ENCODE measurements at regions not wholly inside any gene's neighbourhood (a gene's known extent, or its start where the extent isn't known, plus 50 kb on each side); places are given as distances from the start of the nearest gene placed in this dataset.

DNA sequence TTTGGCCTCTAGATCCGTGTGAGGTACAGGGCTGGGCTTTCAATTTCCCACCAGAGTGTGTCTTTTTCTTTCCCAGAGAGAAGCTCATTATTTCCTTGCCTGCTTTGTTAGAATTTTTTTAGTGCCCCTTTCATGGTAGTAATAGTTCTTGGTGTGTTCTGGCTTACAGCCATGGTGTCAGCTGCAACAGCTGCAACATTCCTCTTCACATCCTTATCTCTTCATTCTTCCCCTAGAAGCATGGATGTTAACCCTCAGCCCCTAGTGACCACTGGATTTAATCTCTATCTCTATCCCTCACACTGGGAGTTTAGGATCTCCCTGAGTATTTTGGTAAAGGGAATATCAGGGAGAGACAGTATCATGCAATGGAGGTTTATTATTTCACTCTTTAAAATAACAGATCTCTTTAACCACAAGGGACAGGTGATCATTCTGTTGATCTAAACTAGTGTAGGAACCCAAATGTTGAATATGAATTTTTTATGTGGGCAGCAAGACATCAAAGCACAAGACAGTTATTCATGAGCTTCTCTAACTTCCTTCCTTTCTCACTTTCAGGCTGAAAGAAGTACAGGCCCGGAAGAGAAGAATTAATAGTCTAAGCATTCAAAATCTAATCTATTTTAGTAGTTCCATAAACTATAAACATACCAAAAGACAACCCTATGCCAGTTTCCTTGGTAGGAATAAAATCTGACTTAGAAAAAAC, 160.2 kb downstream of the FAM170A start:
- no peak for DNase-seq (ENCODE audit: low read depth, low spot score)

DNA sequence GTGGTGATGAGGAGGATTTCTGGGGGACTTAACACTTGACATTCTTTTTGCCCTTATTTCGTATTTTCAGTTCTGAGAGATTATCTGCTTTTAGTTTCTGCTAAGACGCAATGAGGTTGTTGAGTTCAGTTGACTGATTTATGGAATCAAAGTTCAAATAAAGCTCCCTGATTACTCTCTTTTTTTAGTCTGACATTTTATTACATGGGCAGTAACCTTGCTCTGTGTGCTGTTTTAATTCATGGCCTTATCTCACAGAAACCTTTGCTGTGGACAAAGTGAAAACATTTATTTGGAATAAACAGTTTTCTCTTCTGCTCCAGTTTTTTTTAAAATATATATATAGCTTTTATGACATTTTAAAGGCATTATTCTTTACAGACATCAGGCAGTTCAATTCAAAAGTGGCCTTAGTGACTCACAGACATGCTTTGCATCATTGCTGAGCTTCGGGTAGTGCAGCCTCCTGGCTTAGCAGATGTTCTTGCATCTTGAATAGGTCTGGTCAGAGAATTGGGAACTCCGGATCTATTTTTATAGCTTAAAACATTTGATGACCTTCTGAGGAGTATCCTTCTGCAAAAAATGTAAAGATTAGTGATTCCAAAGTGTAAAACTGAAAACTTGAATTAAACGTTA, 162.9 kb downstream of the FAM170A start:
- no peak for DNase-seq (ENCODE audit: low read depth, low spot score)

DNA sequence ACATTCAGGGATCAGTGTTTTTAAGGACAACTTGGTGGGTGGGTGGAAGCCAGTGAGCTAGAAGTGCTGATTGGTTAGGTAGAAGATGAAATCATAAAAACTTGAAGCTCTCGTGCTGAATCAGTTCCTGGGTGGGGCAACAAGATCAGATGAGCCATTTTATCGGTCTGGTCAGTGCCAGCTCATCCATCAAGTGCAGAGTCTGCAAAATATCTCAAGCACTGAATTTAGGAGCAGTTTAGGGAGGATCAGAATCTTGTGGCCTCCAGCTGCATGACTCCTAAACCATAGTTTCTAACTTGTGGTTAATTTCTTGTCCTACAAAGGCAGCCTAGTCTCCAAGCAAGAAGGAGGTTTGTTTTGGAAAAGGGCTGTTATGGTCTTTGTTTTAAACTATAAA, 166.4 kb downstream of the FAM170A start:
- no peak for DNase-seq (ENCODE audit: low read depth, low spot score)

DNA sequence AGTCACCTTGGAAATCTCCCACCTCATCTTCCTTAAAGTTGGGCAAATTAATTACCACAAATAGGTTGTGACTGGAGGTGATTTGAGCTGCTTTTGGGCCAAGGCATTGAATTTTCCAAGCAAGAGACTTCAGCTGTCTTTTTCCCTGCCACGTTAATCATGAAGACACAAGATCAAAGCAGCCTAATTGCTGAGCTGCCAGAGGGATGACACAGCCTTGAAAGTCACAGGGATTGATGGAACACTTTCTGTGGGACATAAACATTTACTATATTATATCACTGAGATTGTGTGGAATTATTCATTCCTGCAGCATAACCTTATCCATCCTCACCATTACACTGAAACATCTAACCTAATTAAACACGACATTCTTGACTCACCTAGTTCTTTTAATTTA, 172.2 kb downstream of the FAM170A start:
- no peak for DNase-seq (ENCODE audit: low read depth, low spot score)

DNA sequence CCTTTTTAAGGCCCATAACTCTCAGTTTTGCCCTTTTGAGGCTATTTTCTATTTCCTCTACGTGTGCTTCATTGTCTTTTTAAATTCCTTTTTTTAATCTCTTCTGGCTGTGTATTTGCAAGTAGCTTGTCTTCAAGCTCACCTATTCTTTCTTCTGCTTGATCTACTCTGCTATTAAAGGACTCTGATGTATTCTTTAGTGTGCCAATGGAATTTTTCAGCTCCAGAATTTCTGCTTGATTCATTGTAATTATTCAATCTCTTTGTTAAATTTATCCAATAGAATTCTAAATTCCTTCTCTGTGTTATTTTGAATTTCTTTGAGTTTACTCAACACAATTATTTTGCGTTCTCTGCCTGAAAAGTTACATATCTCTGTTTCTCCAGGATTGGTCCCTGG, 178.7 kb downstream of the FAM170A start:
- DNase-seq (ENCODE audit: low read depth, low spot score): no peak

GRCh38 chr5:119808474-119808873, 179.1 kb downstream of the FAM170A start:
- no peak for DNase-seq (ENCODE audit: low read depth, low spot score)

GRCh38 chr5:119810217-119810616, 180.9 kb downstream of the FAM170A start:
- no peak for DNase-seq (ENCODE audit: low read depth, low spot score)

- peak; percentile 28 for DNase-seq (ENCODE audit: low read depth, low spot score)
Measured at GRCh38 chr5:119811458-119811857, 182.1 kb downstream of the FAM170A start.

DNA sequence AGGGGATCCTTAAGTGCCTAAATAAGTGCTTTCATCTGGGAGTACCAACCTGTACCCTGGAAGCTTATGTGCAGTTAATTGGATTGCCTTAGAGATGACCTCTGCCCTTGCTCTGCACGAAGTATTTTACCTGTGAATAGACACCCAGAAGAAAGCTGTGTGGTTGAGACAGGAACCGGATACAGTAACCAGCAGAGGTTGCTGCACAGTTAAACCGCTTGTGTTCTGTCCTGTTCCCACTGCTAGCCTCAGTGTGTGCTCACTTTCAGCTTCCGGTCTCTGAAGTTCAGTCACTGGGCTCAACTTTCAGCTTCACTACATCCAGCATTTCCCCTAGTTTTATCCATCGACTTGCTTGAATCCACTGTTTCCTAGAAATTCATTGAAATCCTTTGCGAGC, 185.3 kb downstream of the FAM170A start:
- no peak for DNase-seq (ENCODE audit: low read depth, low spot score)

- no peak for DNase-seq (ENCODE audit: low read depth, low spot score)
Measured at GRCh38 chr5:119816055-119816454, 186.7 kb downstream of the FAM170A start.

GRCh38 chr5:119820016-119820415, 190.7 kb downstream of the FAM170A start:
- no peak for DNase-seq (ENCODE audit: low read depth, low spot score)

DNA sequence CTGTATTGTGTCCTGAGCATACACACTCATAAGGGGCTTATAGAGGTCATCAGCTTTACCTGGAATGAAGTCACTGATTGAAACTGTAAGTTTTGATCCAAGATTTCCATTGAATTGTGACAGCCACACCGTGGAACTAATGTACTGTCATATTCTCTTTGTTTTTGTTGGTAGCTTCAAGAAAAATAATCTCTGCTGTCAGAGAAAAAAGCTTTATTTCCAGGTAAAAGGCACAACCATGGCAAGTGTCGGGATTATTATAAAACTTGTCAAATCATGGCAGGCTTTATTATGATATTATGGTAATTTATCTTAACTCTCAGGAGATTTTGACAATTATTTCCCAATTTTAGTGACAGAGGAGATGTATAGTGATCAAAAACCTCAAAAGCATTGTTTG, 191.2 kb downstream of the FAM170A start:
- DNase-seq (ENCODE audit: low read depth, low spot score): no peak

- DNase-seq (ENCODE audit: low read depth, low spot score): no peak
Measured at GRCh38 chr5:119828541-119828940, 199.2 kb downstream of the FAM170A start.

DNA sequence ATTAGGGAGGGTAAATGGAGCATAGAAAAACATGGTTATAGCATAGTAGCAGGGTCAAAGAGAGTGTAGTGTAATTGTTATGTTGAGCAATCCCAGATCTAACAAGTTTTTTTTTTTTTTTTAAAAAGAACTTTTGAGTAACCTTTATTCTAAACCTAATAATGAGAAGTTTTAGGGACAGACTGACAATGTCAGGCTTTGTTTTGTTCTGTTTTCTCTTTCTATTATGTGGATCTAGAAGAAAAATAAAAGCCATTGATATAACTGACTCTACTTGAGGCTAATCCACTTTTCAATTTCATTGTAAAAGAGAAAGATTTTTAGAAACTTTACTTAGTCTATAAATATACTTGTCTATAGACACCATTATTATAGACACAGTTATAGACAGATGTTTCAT, 200.0 kb downstream of the FAM170A start:
- no peak for DNase-seq (ENCODE audit: low read depth, low spot score)

- DNase-seq (ENCODE audit: low read depth, low spot score): no peak
Measured at GRCh38 chr5:119833176-119833575, 203.8 kb downstream of the FAM170A start.

GRCh38 chr5:119840175-119840574, 210.8 kb downstream of the FAM170A start:
- no peak for DNase-seq (ENCODE audit: low read depth, low spot score)

GRCh38 chr5:119852140-119852539, 222.8 kb downstream of the FAM170A start:
- DNase-seq (ENCODE audit: low read depth, low spot score): no peak

- no peak for DNase-seq (ENCODE audit: low read depth, low spot score)
Measured at GRCh38 chr5:119860463-119860862, 231.1 kb downstream of the FAM170A start.

- no peak for DNase-seq (ENCODE audit: low read depth, low spot score)
Measured at GRCh38 chr5:119862619-119863018, 233.3 kb downstream of the FAM170A start.

GRCh38 chr5:119864286-119864685, 234.9 kb downstream of the FAM170A start:
- DNase-seq (ENCODE audit: low read depth, low spot score): no peak

GRCh38 chr5:119873611-119874010, 244.3 kb downstream of the FAM170A start:
- DNase-seq (ENCODE audit: low read depth, low spot score): no peak

- no peak for DNase-seq (ENCODE audit: low read depth, low spot score)
Measured at GRCh38 chr5:119876522-119876921, 247.2 kb downstream of the FAM170A start.

DNA sequence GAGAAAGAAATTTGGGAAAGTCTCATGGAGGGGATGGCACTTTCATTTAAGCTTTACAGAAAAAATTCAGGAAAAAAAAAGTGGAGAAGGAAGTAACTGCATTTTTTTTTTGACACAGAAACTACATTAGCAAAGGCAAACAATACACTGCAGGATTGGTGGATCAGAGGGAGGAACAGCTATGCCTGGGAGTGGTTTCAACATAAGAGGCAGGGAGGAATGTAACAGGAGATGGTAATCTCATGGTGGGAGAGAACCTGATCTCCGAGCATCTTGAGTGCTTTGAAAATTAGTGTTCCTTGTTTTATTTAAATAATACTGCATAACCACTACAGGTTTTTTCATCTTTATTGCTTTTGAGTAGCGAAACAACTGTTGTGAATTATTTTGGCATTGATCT, 249.4 kb downstream of the FAM170A start:
- peak; percentile 12 for DNase-seq (ENCODE audit: low read depth, low spot score)

DNA sequence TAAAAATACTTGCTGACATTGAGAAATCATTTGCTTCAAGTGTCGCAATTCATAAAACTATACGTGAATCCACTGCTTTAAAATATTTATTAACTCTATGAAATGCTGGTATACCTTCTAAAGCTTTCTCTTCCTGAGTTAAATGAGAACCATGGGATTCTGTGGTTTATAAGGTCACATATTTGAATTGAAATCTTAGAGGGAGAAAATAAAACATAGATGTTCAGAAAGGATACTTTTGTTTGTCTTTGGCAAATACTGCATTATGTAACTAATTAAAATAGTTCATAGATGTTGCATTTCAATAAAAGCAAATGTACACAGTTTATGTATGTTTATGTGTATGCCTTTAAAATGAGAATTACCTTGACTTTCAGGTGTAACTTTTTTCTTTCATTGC, 250.1 kb downstream of the FAM170A start:
- no peak for DNase-seq (ENCODE audit: low read depth, low spot score)
